Nucleus accumbens (tissue), 56 donors: ENCODE measurements at regions not wholly inside any gene's neighbourhood (a gene's known extent, or its start where the extent isn't known, plus 50 kb on each side); places are given as distances from the start of the nearest gene placed in this dataset.
"Not testable (repeated sequence)": the region's sequence is repeated elsewhere in the genome, so short reads cannot be mapped to it uniquely, and the experiment has no call there.

Source experiments
- DNase-seq, 56 donors: peaks; one replicate each; lab custom pipeline; 2025; lab: John Stamatoyannopoulos, UW

DNA sequence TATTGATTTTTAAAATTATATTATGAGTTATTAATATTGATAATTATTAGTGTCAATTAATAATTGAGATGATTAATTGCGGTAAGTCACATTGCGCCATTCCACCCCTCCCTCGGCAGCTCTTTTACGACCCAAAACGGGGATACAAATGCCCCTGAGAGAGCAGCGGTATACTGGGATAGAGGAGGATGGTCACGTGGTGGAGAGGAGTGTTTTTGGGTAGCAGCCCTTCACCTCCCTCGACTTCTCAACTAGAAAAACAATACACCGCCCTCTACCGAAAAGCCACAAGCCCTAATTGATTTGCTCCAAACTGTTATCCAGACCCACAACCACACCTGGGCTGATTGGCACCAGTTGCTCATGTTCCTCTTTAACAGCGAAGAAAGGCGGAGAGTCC is 71.0 kb downstream of the DAPL1 start:
- not testable (repeated sequence) for DNase-seq

DNA sequence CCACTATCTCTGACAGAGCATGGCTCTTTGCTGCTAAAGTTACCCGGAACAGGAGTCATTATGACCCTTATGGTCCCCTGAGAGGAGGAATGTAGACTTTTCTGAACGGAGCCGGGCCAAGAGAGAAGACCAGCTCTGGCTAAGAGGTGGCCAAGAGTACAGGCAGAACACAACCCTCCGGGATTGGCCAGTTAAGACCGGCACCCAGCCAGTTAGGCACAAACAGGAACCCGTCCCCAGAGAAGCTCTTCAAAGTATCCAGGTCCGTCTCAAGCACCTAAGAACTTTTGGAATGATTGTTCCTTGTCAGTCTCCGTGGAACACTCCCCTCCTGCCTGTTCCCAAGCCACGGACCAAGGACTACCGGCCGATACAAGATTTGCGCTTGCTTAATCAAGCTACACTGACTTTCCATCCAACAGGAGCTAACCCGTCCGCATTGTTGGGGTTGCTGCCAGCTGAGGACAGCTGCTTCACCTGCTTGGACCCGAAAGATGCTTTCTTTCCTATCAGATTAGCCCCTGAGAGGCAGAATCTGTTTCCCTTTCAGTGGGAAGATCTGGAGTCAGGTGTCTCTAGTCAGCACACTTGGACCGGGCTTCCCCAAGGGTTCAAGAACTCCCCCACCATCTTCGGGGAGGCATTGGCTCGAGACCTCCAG is 72.5 kb downstream of the DAPL1 start:
- not testable (repeated sequence) for DNase-seq

GRCh38 chr2:158868386-158868785 is 73.3 kb downstream of the DAPL1 start:
- DNase-seq, result not testable (repeated sequence)

- DNase-seq, result not testable (repeated sequence)
These were observed 74.0 kb downstream of the DAPL1 start for GRCh38 chr2:158869122-158869521.

DNA sequence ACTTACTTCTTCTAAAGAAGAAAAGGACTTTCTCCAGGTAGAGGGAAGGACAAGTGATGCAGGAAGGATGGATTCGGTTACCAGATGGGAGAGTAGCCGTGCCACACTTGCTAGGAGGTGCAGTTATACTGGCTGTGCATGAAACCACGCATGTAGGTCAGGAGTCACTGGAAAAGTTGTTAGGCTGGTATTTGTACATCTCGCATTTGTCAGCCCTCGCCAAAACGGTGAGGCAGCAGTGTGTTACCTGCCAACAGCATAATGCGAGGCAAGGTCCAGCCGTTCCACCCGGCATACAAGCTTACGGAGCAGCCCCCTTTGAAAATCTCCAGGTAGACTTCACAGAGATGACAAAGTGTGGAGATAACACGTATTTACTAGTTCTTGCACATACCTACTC is 74.5 kb downstream of the DAPL1 start:
- DNase-seq, result not testable (repeated sequence)

DNA sequence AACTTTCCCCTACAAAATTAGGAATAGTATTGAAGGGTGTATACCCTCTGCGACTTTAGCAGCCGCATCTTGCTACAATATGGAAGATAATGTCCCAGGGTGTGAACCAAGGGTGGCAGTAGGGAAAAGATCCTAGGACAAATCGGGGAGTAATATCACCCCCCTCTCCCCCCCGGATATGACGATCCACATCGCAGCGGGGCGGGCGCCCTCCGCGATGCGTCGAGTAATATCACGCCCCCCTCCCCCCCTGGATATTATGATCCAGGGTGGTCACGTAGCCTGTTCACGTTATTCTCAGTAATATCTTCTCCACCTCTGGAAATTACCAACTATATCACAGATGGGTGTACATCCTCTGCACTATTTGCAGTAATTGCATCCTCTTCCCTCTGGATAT is 82.9 kb downstream of the DAPL1 start:
- no peak for DNase-seq

- no peak for DNase-seq
These were observed 84.2 kb downstream of the DAPL1 start for GRCh38 chr2:158879229-158879903.

- no peak for DNase-seq
These were observed 86.1 kb upstream of the TANC1 start for GRCh38 chr2:158882297-158882696.

DNA sequence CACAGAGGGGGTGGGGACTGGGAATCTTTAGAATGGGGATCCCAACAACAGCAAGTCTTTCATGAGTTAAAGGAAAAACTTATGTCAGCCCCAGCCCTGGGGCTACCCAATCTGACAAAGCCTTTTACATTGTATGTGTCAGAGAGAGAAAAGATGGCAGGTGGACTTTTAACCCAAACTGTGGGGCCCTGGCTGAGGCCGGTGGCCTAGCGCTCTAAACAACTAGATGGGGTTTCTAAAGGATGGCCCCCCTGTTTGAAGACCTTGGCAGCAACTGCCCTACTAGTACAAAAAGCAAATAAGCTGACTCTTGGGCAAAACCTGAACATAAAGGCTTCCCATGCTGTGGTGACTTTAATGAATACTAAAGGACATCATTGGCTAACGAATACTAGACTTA is 83.9 kb upstream of the TANC1 start:
- not testable (repeated sequence) for DNase-seq

DNA sequence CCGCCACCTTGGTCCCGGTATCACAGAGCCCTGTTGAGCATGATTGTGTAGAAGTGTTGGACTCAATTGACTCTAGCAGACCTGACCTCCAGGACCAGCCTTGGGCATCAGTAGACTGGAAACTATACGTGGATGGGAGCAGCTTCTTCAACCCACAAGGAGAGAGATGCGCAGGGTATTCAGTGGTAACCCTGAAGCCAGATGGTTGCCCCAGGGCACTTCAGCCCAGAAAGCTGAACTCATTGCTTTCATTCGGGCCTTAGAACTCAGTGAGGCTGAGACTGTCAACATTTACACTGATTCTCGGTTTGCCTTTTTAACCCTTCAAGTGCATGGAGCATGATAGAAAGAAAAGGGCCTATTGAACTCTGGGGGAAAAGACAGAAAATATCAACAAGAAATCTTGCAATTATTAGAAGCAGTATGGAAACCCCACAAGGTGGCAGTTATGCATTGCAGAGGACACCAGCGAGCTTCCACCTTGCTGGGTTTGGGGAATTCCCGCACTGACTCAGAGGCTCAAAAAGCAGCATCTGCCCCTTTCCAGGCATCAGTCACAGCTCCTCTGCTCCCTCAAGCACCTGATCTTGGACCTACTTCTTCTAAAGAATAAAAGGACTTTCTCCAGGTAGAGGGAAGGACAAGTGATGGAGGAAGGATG is 83.3 kb upstream of the TANC1 start:
- DNase-seq, result not testable (repeated sequence)

GRCh38 chr2:158885679-158886050 is 82.8 kb upstream of the TANC1 start:
- not testable (repeated sequence) for DNase-seq

DNA sequence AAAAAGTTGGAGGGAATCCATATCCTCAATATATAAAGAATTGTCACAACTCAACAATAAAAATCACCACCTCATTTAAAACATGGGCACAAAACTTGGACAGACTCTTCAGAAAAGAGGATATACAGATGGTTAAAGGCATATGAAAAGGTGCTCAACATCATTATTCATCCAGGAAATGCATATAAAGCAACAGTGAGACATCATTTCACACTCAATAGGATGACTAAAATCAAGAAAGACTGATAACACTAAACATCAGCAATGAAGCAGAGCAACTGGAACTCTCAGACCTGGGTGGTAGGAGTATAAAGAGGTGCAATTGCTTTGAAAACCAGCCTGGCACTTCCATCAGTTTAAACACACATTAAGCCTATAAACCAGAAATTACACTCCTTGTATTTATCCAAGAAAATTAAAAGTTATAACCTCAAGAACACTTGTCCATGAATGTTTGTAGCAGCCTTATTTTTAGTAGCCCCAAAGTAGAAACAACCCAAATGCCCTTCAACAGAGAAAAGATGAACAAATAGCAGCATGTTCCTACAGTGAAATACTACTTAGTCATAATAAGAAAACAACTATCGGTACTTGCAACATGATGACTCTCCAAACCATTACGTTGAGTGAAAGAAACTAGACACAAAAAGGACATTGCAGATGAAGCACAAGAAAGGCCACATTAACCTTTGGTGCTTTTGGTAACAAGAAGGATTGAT is 79.1 kb upstream of the TANC1 start:
- no peak for DNase-seq

- no peak for DNase-seq
These were observed 78.0 kb upstream of the TANC1 start for GRCh38 chr2:158890296-158890905.

DNA sequence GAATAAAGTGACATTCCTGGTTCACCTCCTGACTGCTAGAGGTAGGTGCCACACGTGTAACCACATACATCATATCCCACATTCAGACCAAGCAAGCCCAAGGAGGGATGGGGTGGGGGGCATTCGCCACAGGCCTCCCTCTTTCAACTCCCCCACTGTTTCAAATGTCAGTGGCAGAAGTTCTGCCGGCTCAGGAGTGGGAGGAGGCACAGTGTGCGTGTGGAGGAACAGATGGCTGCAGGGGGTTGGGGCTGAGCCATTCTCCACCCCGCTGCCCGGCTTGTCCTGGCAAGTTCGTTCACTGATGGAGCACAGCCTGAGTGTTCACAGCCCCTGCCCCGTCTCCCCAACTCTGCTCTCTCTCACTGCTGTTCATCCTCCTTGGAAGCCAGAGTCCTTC is 75.4 kb upstream of the TANC1 start:
- peak in 2 of 56 donors; percentile 1 for DNase-seq

DNA sequence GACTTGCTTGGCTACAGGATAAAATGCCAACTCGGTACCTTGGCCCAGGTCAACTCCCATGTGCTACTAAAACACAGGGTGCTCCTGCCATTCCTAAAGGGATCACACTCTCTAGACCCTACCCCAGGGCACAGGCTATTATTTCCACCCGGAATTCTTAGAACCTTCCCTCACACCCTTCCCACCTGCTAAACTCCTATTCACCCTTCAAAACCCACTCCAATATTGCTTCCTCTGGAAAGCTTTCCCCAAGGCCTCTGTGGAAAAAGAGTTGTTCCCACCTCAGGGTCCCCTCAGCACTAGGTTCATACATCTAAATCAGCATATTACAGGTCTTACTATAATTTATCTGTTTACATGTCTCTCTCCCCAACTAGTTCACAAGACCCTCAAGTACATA is 75.0 kb upstream of the TANC1 start:
- no peak for DNase-seq

DNA sequence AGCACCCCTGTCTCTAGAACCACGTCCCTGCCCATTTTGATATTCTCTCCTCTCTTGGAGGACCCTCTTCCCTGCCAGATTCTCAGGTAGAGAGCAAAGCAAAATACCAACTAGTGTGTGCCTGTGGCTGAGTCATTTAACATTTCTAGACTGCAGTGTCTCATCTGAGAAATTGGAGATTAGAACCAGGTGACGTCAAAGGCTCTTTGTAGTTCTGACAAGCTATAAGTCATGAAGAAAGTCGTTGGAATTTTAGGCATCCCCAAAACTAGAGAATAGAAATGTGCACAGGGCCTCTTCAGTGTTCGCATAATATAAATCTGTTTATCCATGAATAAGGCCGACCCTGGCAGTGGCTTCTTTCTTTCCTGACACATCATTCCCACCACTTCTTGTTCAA is 74.4 kb upstream of the TANC1 start:
- no peak for DNase-seq

- DNase-seq, result no peak
These were observed 73.9 kb upstream of the TANC1 start for GRCh38 chr2:158894572-158894971.

DNA sequence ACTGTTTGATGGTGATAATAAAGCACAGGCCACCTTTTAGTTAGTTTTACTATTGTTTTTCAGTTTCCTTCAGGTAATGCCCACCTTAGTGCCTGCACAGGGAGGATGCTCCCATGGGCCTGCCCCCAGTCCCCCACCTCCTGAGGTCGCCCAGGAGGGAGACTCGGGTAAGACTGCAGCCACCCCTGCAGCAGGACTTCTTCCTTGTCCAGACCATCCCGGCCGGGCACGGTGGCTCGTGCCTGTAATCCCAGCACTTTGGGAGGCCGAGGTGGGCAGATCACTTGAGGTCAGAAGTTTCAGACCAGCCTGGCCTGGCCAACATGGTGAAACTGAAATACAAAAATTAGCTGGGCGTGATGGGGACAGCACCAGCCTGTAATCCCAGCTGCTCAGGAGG is 68.1 kb upstream of the TANC1 start:
- no peak for DNase-seq

- no peak for DNase-seq
These were observed 66.4 kb upstream of the TANC1 start for GRCh38 chr2:158902005-158902398.

DNA sequence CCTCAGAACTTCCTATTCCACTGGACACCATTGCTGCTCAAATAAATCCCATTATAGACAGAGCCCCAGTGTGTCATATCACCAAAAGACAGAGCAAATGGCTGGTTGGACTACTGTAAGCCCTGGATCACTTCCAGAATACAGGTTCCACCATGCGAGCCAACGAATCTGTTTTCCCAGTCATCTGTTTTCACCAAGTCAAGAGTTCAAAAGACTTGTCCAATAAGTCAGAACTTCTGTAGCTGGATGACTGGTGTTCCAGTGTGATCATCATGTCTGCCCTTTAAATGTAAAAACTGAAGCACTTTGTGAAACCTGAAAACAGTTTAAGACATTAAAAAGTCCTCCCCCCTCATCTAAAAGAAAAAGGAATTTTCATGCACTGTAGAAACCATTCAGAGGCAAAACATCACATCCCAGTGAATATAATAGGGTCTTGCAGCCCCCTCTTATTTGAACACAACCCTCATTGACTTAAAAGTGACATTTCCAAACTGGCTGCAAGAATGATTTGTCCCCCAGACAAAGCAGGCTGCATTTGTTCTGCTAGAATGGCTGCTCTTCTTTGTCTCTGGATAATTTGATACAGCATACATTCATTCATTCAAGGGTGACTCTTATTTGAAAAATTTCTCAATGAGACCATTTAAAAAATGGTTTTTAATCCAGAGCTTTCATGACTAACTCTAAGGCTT is 64.6 kb upstream of the TANC1 start:
- no peak for DNase-seq
